Transverse colon (tissue), 4 donors: ENCODE measurements at regions not wholly inside any gene's neighbourhood (a gene's known extent, or its start where the extent isn't known, plus 50 kb on each side); places are given as distances from the start of the nearest gene placed in this dataset.
"Not testable (repeated sequence)": the region's sequence is repeated elsewhere in the genome, so short reads cannot be mapped to it uniquely, and the experiment has no call there.

ENCODE experiments used
- DNase-seq: peaks from one replicate; pipeline ENCODE4 v3.0.0-alpha.2; 2019
- H3K27ac ChIP-seq, 4 donors: fragments of 200-600 bp; sonication (generic); 2 replicates each; pipeline ENCODE4 v1.5.1; 2016 to 2018; ENCODE audit warnings: inconsistent platforms in 4 of 4
- H3K27me3 ChIP-seq: fragments of 200-600 bp; sonication (generic); 2 replicates; pipeline ENCODE4 v1.5.1; 2017; ENCODE audit warnings: inconsistent platforms
- H3K36me3 ChIP-seq, 4 donors: fragments of 200-600 bp; sonication (generic); 2 replicates each; pipeline ENCODE4 v1.5.1; 2017 to 2019; ENCODE audit warnings: inconsistent platforms in 4 of 4
- H3K4me1 ChIP-seq, 4 donors: fragments of 200-600 bp; sonication (generic); 2 replicates each; pipeline ENCODE4 v1.5.1; 2017 to 2020; ENCODE audit warnings: inconsistent platforms in 4 of 4
- H3K4me3 ChIP-seq, 4 donors: fragments of 200-600 bp; sonication (generic); 1 replicate in 1 of 4; 2 replicates in 3 of 4; pipeline versions ENCODE4 v1.5.1 to v1.6.1; 2017 to 2019; ENCODE audit warnings: inconsistent platforms in 4 of 4
- H3K9me3 ChIP-seq, 2 donors: fragments of 200-600 bp; sonication (generic); 2 replicates each; pipeline ENCODE4 v1.5.1; 2017 to 2019; ENCODE audit warnings: inconsistent platforms in 2 of 2
- CTCF ChIP-seq, 5 experiments: fragments of 200-600 bp in 3 of 5; fragments of 450-650 bp in 2 of 5; sonication (generic) in 3 of 5; IDR thresholded peaks; 1 replicate in 2 of 5; 2 replicates in 3 of 5; pipeline ENCODE4 v1.5.1; 2016 to 2017; ENCODE audit warnings: antibody characterized with exemption in 5 of 5, inconsistent platforms in 3 of 5, mild to moderate bottlenecking in 2 of 5, moderate library complexity in 1 of 5
- EP300 ChIP-seq: sonication (generic); formaldehyde crosslinking; IDR thresholded peaks from one replicate; pipeline ENCODE4 v1.6.1; 2017; ENCODE audit warnings: antibody characterized with exemption, low read depth
- POLR2A ChIP-seq: fragments of 450-650 bp; IDR thresholded peaks from one replicate; pipeline ENCODE4 v1.6.1; 2016; ENCODE audit warnings: antibody characterized with exemption, mild to moderate bottlenecking, moderate library complexity
- POLR2AphosphoS5 ChIP-seq, 3 donors: sonication (generic); formaldehyde crosslinking; IDR thresholded peaks; one replicate each; pipeline ENCODE4 v1.6.1; 2016; ENCODE audit warnings: antibody characterized with exemption in 3 of 3
- WGBS, 2 donors: methylation state at CpG; one replicate each; pipeline ENCODE4 v1.1.5; 2018; ENCODE audit warnings: low coverage in 1 of 2; 5-methylcytosine and 5-hydroxymethylcytosine counted together
- in situ Hi-C, 4 donors: fragments of 200-750 bp; cut with MboI; loops; one replicate each; pipeline versions ENCODE4 v1.15.0 to v1.15.1; 2017; ENCODE audit warnings: low sequenced_read_pairs in 3 of 4, low pct_ligation_motif_present in 1 of 4, low pct_unique_long_range_greater_than_20kb in 1 of 4
- intact Hi-C: fragments of 100-400 bp; cut with DNase I; formaldehyde crosslinking; loops from one replicate; pipeline ENCODE4 v1.15.1; 2023; ENCODE audit warnings: low total_unique reads

GRCh38 chr1:91606546-91607078 is 106.0 kb downstream of the CDC7 start:
- DNase-seq: no peak
- in situ Hi-C loops: no loop called here
- Histone ChIP-seq H3K4me1 (peaks cover 0 to 2% (median 1%) of the 10 kb centered on the region in 4 donors), H3K4me3 (no peak overlapping the region), H3K27ac (no peak overlapping the region), H3K9me3 (no peaks in the 10 kb centered on the region), H3K27me3 (no peaks in the 10 kb centered on the region), H3K36me3 (no peaks in the 10 kb centered on the region)
- 92 to 96% methylated on average over 3 to 7 of the region's 7 CpGs for WGBS, 2 donors
- TF ChIP-seq POLR2A (no peak), POLR2AphosphoS5 (IDR thresholded peaks at IDR 0.05) (no peak), EP300 (no peak), CTCF (IDR thresholded peaks at IDR 0.05) (no peak)
- intact Hi-C loops: no loop called here

GRCh38 chr1:91607686-91608085 is 107.0 kb downstream of the CDC7 start:
- in situ Hi-C loops, H3K9me3 ChIP-seq, H3K4me1 ChIP-seq, intact Hi-C loops, DNase-seq, H3K27me3 ChIP-seq, H3K27ac ChIP-seq, H3K4me3 ChIP-seq, H3K36me3 ChIP-seq: not testable (repeated sequence)
- WGBS, 2 donors: 84 to 89% methylated on average over 3 of the region's 3 CpGs

- Histone ChIP-seq H3K9me3 (no peaks in the 10 kb centered on the region), H3K4me3 (no peak overlapping the region), H3K4me1 (peaks cover 0 to 5% (median 2%) of the 10 kb centered on the region in 4 donors), H3K36me3 (no peaks in the 10 kb centered on the region), H3K27ac (peak overlapping the region in 1 of 4 donors; percentile 33), H3K27me3 (no peaks in the 10 kb centered on the region)
- intact Hi-C loops (no loop called here), in situ Hi-C loops (no loop called here)
- 71 to 87% methylated on average over 2 to 5 of the region's 5 CpGs for WGBS, 2 donors
- no peak for TF ChIP-seq EP300
- TF ChIP-seq POLR2AphosphoS5 (IDR thresholded peaks at IDR 0.05): peak in 2 of 3 donors; percentile 24 to 34
- DNase-seq: no peak
These were observed 108.2 kb downstream of the CDC7 start for GRCh38 chr1:91608876-91609275.

- H3K4me1 ChIP-seq: peaks cover 0 to 5% (median 2%) of the 10 kb centered on the region in 4 donors
- WGBS, 2 donors: 80 to 85% methylated on average over 1 to 5 of the region's 5 CpGs
- in situ Hi-C loops: no loop called here
These were observed 108.9 kb downstream of the CDC7 start for GRCh38 chr1:91609551-91609950.

GRCh38 chr1:91610102-91610501 is 109.5 kb downstream of the CDC7 start:
- no peak overlapping the region for H3K27ac ChIP-seq
- TF ChIP-seq CTCF (IDR thresholded peaks at IDR 0.05): no peak
- no peak for TF ChIP-seq EP300
- TF ChIP-seq POLR2AphosphoS5 (IDR thresholded peaks at IDR 0.05): no peak
- TF ChIP-seq POLR2A: no peak

More at GRCh38 chr1:91609551-91609950, 108.9 kb downstream of the CDC7 start:
- H3K9me3 ChIP-seq: no peaks in the 10 kb centered on the region
- no peak for TF ChIP-seq POLR2A
- no peak for TF ChIP-seq CTCF (IDR thresholded peaks at IDR 0.05)
- no peak for TF ChIP-seq EP300
- TF ChIP-seq POLR2AphosphoS5 (IDR thresholded peaks at IDR 0.05): no peak
- no peaks in the 10 kb centered on the region for H3K27me3 ChIP-seq
- intact Hi-C loops: no loop called here
- peak overlapping the region in 1 of 4 donors; percentile 33 for H3K27ac ChIP-seq
- H3K36me3 ChIP-seq: no peaks in the 10 kb centered on the region
- H3K4me3 ChIP-seq: no peak overlapping the region
- no peak for DNase-seq

More at GRCh38 chr1:91610102-91610501, 109.5 kb downstream of the CDC7 start:
- no peaks in the 10 kb centered on the region for H3K27me3 ChIP-seq
- WGBS, 2 donors: 93 to 100% methylated on average over 1 to 2 of the region's 2 CpGs
- intact Hi-C loops: no loop called here
- H3K36me3 ChIP-seq: no peaks in the 10 kb centered on the region
- H3K9me3 ChIP-seq: no peaks in the 10 kb centered on the region
- in situ Hi-C loops: no loop called here
- H3K4me1 ChIP-seq: peaks cover 0 to 5% (median 2%) of the 10 kb centered on the region in 4 donors
- DNase-seq: no peak
- H3K4me3 ChIP-seq: no peak overlapping the region
